Activated CD8-positive, alpha-beta T cell treated with anti-CD3 and anti-CD28 coated beads, Interleukin-2, amount 10 ng/mL, durations not matched to agents 7 days and 5 days (primary cell): ENCODE measurements at regions not wholly inside any gene's neighbourhood (a gene's known extent, or its start where the extent isn't known, plus 50 kb on each side); places are given as distances from the start of the nearest gene placed in this dataset.

Experiments
- ATAC-seq: fragments of 150-1000 bp; cut with Tn5 transposase; one replicate; pipeline ENCODE4 v1.10.0; 2021; ENCODE audit warnings: moderate library complexity
- CTCF ChIA-PET: fragments of 350-600 bp; sonication (Branson Sonifier 250); formaldehyde crosslinking; loops from one replicate; lab custom pipeline; 2021; ENCODE audit warnings: antibody characterized with exemption; lab: Charles Lee
- POLR2A ChIA-PET: fragments of 350-600 bp; sonication (Branson Sonifier 250); formaldehyde crosslinking; loops from one replicate; lab custom pipeline; 2021; ENCODE audit warnings: antibody characterized with exemption; lab: Charles Lee
- DNase-seq: peaks from one replicate; pipeline ENCODE4 v3.0.0-alpha.2; 2020
- H3K27ac Mint-ChIP-seq: one replicate; pipeline ENCODE4 v1.8.0; 2021; ENCODE audit warnings: mild to moderate bottlenecking, mixed read lengths
- H3K27me3 Mint-ChIP-seq: one replicate; pipeline ENCODE4 v1.8.0; 2021; ENCODE audit warnings: low read depth, mixed read lengths
- H3K36me3 Mint-ChIP-seq: one replicate; pipeline ENCODE4 v1.8.0; 2021; ENCODE audit warnings: low read depth, mixed read lengths
- H3K4me1 Mint-ChIP-seq: one replicate; pipeline ENCODE4 v1.8.0; 2021; ENCODE audit warnings: low read depth, mixed read lengths
- H3K4me3 Mint-ChIP-seq: one replicate; pipeline ENCODE4 v1.8.0; 2021; ENCODE audit warnings: mild to moderate bottlenecking, mixed read lengths
- H3K9me3 Mint-ChIP-seq: one replicate; pipeline ENCODE4 v1.8.0; 2022; ENCODE audit warnings: mixed read lengths; ENCODE audit not compliant: insufficient read depth

- CTCF ChIA-PET: no interaction called here
- ATAC-seq (no peak), DNase-seq (no peak)
- H3K9me3 Mint-ChIP-seq: no peaks in the 10 kb centered on the region
- no peak overlapping the region for H3K27ac Mint-ChIP-seq
- H3K27me3 Mint-ChIP-seq: no peaks in the 10 kb centered on the region
- no peaks in the 10 kb centered on the region for H3K4me1 Mint-ChIP-seq
- no peaks in the 10 kb centered on the region for H3K36me3 Mint-ChIP-seq
- no peak overlapping the region for H3K4me3 Mint-ChIP-seq
- POLR2A ChIA-PET: no interaction called here
Measured at GRCh38 chr3:191518861-191519260, 57.9 kb downstream of the PYDC2 start.

GRCh38 chr3:191521055-191521454 is 60.1 kb downstream of the PYDC2 start:
- no peaks in the 10 kb centered on the region for H3K4me1 Mint-ChIP-seq
- ATAC-seq (no peak), DNase-seq (no peak)
- no peaks in the 10 kb centered on the region for H3K36me3 Mint-ChIP-seq
- H3K27me3 Mint-ChIP-seq: no peaks in the 10 kb centered on the region
- no peaks in the 10 kb centered on the region for H3K9me3 Mint-ChIP-seq
- no peak overlapping the region for H3K27ac Mint-ChIP-seq
- POLR2A ChIA-PET: no interaction called here
- CTCF ChIA-PET: no interaction called here
- no peak overlapping the region for H3K4me3 Mint-ChIP-seq

GRCh38 chr3:191523148-191523547 is 62.2 kb downstream of the PYDC2 start:
- Mint-ChIP-seq H3K27ac (no peak overlapping the region), H3K27me3 (no peaks in the 10 kb centered on the region), H3K4me1 (no peaks in the 10 kb centered on the region), H3K9me3 (no peaks in the 10 kb centered on the region), H3K36me3 (no peaks in the 10 kb centered on the region), H3K4me3 (no peak overlapping the region)
- CTCF ChIA-PET: no interaction called here
- no peak for DNase-seq
- no peak for ATAC-seq
- POLR2A ChIA-PET: no interaction called here

GRCh38 chr3:191528589-191528988 is 67.6 kb downstream of the PYDC2 start:
- no peaks in the 10 kb centered on the region for H3K27me3 Mint-ChIP-seq
- ChIA-PET POLR2A (no interaction called here), CTCF (no interaction called here)
- no peak for DNase-seq
- no peaks in the 10 kb centered on the region for H3K9me3 Mint-ChIP-seq
- no peaks in the 10 kb centered on the region for H3K36me3 Mint-ChIP-seq
- H3K27ac Mint-ChIP-seq: no peak overlapping the region
- no peak overlapping the region for H3K4me3 Mint-ChIP-seq
- no peak for ATAC-seq
- no peaks in the 10 kb centered on the region for H3K4me1 Mint-ChIP-seq

GRCh38 chr3:191529992-191530391 is 69.0 kb downstream of the PYDC2 start:
- H3K4me3 Mint-ChIP-seq: no peak overlapping the region
- no peaks in the 10 kb centered on the region for H3K9me3 Mint-ChIP-seq
- no peaks in the 10 kb centered on the region for H3K27me3 Mint-ChIP-seq
- ChIA-PET POLR2A (no interaction called here), CTCF (no interaction called here)
- H3K36me3 Mint-ChIP-seq: no peaks in the 10 kb centered on the region
- no peak overlapping the region for H3K27ac Mint-ChIP-seq
- H3K4me1 Mint-ChIP-seq: no peaks in the 10 kb centered on the region
- ATAC-seq (no peak), DNase-seq (no peak)

GRCh38 chr3:191531434-191531972 is 70.5 kb downstream of the PYDC2 start:
- ChIA-PET CTCF (no interaction called here), POLR2A (no interaction called here)

GRCh38 chr3:191543018-191543417 is 82.1 kb downstream of the PYDC2 start:
- no peak overlapping the region for H3K4me3 Mint-ChIP-seq
- no peaks in the 10 kb centered on the region for H3K4me1 Mint-ChIP-seq
- no peaks in the 10 kb centered on the region for H3K9me3 Mint-ChIP-seq
- H3K27me3 Mint-ChIP-seq: no peaks in the 10 kb centered on the region
- DNase-seq: no peak
- no peak for ATAC-seq
- no peaks in the 10 kb centered on the region for H3K36me3 Mint-ChIP-seq
- POLR2A ChIA-PET: no interaction called here
- no peak overlapping the region for H3K27ac Mint-ChIP-seq
- CTCF ChIA-PET: no interaction called here

More at GRCh38 chr3:191531434-191531972, 70.5 kb downstream of the PYDC2 start:
- Mint-ChIP-seq H3K9me3 (no peaks in the 10 kb centered on the region), H3K4me3 (no peak overlapping the region), H3K27me3 (no peaks in the 10 kb centered on the region), H3K27ac (no peak overlapping the region), H3K4me1 (no peaks in the 10 kb centered on the region), H3K36me3 (no peaks in the 10 kb centered on the region)
- DNase-seq (no peak), ATAC-seq (no peak)

- no peak overlapping the region for H3K27ac Mint-ChIP-seq
- no peaks in the 10 kb centered on the region for H3K9me3 Mint-ChIP-seq
- ATAC-seq: no peak
- no peaks in the 10 kb centered on the region for H3K36me3 Mint-ChIP-seq
- ChIA-PET CTCF (no interaction called here), POLR2A (no interaction called here)
- H3K4me3 Mint-ChIP-seq: no peak overlapping the region
- no peak for DNase-seq
- no peaks in the 10 kb centered on the region for H3K27me3 Mint-ChIP-seq
- no peaks in the 10 kb centered on the region for H3K4me1 Mint-ChIP-seq
Measured at GRCh38 chr3:191543897-191544296, 82.9 kb downstream of the PYDC2 start.

GRCh38 chr3:191549357-191549756 is 88.4 kb downstream of the PYDC2 start:
- no peak for DNase-seq
- Mint-ChIP-seq H3K27me3 (no peaks in the 10 kb centered on the region), H3K27ac (no peak overlapping the region), H3K4me1 (no peaks in the 10 kb centered on the region), H3K4me3 (no peak overlapping the region), H3K9me3 (no peaks in the 10 kb centered on the region), H3K36me3 (no peaks in the 10 kb centered on the region)
- ChIA-PET CTCF (no interaction called here), POLR2A (no interaction called here)
- ATAC-seq: no peak

- ATAC-seq: no peak
- Mint-ChIP-seq H3K27me3 (no peaks in the 10 kb centered on the region), H3K27ac (no peak overlapping the region), H3K36me3 (no peaks in the 10 kb centered on the region), H3K4me3 (no peak overlapping the region), H3K9me3 (peaks cover 3% of the 10 kb centered on the region), H3K4me1 (no peaks in the 10 kb centered on the region)
- ChIA-PET POLR2A (no interaction called here), CTCF (no interaction called here)
- DNase-seq: no peak
Measured at GRCh38 chr3:191555037-191555436, 94.1 kb downstream of the PYDC2 start.

- Mint-ChIP-seq H3K4me1 (no peaks in the 10 kb centered on the region), H3K9me3 (peaks cover 3% of the 10 kb centered on the region), H3K36me3 (no peaks in the 10 kb centered on the region), H3K27me3 (no peaks in the 10 kb centered on the region), H3K4me3 (no peak overlapping the region), H3K27ac (no peak overlapping the region)
- DNase-seq: no peak
- ChIA-PET POLR2A (no interaction called here), CTCF (no interaction called here)
- ATAC-seq: no peak
Measured at GRCh38 chr3:191557322-191557721, 96.4 kb downstream of the PYDC2 start.

GRCh38 chr3:191563722-191564121 is 102.8 kb downstream of the PYDC2 start:
- POLR2A ChIA-PET: no interaction called here
- Mint-ChIP-seq H3K9me3 (peaks cover 8% of the 10 kb centered on the region), H3K36me3 (no peaks in the 10 kb centered on the region), H3K27ac (no peak overlapping the region), H3K27me3 (no peaks in the 10 kb centered on the region), H3K4me3 (no peak overlapping the region), H3K4me1 (no peaks in the 10 kb centered on the region)
- no peak for DNase-seq
- no peak for ATAC-seq
- CTCF ChIA-PET: no interaction called here

GRCh38 chr3:191566469-191566868 is 105.5 kb downstream of the PYDC2 start:
- POLR2A ChIA-PET: no interaction called here

More at GRCh38 chr3:191566469-191566868, 105.5 kb downstream of the PYDC2 start:
- CTCF ChIA-PET: no interaction called here
- Mint-ChIP-seq H3K27me3 (no peaks in the 10 kb centered on the region), H3K9me3 (peaks cover 15% of the 10 kb centered on the region), H3K4me3 (no peak overlapping the region), H3K27ac (no peak overlapping the region), H3K36me3 (no peaks in the 10 kb centered on the region), H3K4me1 (no peaks in the 10 kb centered on the region)
- no peak for DNase-seq
- no peak for ATAC-seq
